SK-N-MC (cell line): ENCODE measurements at regions not wholly inside any gene's neighbourhood (a gene's known extent, or its start where the extent isn't known, plus 50 kb on each side); places are given as distances from the start of the nearest gene placed in this dataset.

ENCODE experiments used
- DNase-seq: peaks from one replicate; pipeline ENCODE4 v3.0.0-alpha.2; 2011; ENCODE audit warnings: low read depth, low spot score
- H3K27ac ChIP-seq: fragments of 200-600 bp; sonication (generic); 2 replicates; pipeline ENCODE4 v1.5.1; 2016; ENCODE audit warnings: mixed run types
- H3K36me3 ChIP-seq: fragments of 200-600 bp; sonication (generic); 2 replicates; pipeline ENCODE4 v1.6.1; 2017; ENCODE audit warnings: antibody characterized with exemption, low read length, mixed read lengths; ENCODE audit not compliant: insufficient read depth
- H3K4me3 ChIP-seq: fragments of 200-600 bp; sonication (generic); 2 replicates; pipeline ENCODE4 v1.5.1; 2016
- H3K9ac ChIP-seq: fragments of 200-600 bp; sonication (generic); 2 replicates; pipeline ENCODE4 v1.8.0; 2017; ENCODE audit warnings: mixed run types, mixed read lengths; ENCODE audit not compliant: insufficient read length
- H3K9me3 ChIP-seq: fragments of 200-600 bp; sonication (generic); 2 replicates; pipeline ENCODE4 v1.6.1; 2017; ENCODE audit warnings: low read depth, mild to moderate bottlenecking, antibody characterized with exemption, low read length, moderate library complexity, mixed read lengths
- EZH2 ChIP-seq: fragments of 200-600 bp; sonication (generic); IDR thresholded peaks from one replicate; pipeline ENCODE4 v1.6.1; 2017; ENCODE audit warnings: antibody characterized with exemption
- FOXP2 ChIP-seq: optimal IDR thresholded peaks from 2 replicates; pipeline ENCODE3; 2011; ENCODE audit warnings: mild to moderate bottlenecking, moderate library complexity; ENCODE audit not compliant: insufficient read depth; ENCODE audit errors: extremely low read length, control extremely low read depth
- POLR2AphosphoS5 ChIP-seq: IDR thresholded peaks from 2 replicates; pipeline ENCODE4 v1.6.1; 2012; ENCODE audit warnings: mild to moderate bottlenecking, low read depth, low read length, borderline replicate concordance

DNA sequence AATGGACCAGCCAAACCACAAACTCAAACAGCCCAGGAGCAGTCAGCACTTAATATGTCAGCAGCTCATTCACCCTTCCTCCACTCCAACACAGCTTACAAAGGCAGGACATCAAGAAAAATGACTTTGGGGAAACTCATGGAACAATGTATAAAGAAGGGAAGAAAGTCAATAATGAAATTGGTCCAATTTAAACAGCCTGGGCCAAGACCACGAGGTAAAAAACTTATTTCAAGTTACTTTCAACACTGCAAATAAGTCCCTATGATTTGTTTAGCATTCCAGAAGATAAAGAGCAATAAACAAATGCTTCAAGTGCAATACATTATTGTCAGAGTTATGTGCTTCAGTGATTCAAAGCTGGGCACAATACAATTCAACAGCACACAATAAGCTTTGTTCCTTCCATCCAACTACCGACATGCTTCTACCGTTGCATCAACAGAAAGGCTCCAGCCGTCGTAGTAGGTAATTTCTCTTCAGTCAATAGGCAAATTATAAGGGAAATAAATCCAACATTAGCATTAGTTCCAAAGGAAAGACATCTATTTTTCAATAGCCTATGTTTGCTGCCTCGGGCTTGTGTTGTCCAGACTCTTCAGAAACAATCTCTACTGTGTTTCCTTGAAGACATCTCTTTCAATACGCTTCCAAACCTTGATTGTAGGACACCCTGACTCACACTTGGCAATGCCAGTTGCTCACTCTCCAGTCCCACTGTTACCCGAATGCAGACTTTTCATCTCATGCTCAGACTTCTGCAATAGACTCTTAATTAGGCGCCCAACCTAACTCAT, 225.7 kb downstream of the NUAK1 start:
- no peak overlapping the region for H3K4me3 ChIP-seq
- H3K27ac ChIP-seq, result no peak overlapping the region
- H3K9me3 ChIP-seq, result no peaks in the 10 kb centered on the region
- no peak for TF ChIP-seq POLR2AphosphoS5
- no peaks in the 10 kb centered on the region for H3K36me3 ChIP-seq
- H3K9ac ChIP-seq, result no peak overlapping the region
- DNase-seq, result no peak

DNA sequence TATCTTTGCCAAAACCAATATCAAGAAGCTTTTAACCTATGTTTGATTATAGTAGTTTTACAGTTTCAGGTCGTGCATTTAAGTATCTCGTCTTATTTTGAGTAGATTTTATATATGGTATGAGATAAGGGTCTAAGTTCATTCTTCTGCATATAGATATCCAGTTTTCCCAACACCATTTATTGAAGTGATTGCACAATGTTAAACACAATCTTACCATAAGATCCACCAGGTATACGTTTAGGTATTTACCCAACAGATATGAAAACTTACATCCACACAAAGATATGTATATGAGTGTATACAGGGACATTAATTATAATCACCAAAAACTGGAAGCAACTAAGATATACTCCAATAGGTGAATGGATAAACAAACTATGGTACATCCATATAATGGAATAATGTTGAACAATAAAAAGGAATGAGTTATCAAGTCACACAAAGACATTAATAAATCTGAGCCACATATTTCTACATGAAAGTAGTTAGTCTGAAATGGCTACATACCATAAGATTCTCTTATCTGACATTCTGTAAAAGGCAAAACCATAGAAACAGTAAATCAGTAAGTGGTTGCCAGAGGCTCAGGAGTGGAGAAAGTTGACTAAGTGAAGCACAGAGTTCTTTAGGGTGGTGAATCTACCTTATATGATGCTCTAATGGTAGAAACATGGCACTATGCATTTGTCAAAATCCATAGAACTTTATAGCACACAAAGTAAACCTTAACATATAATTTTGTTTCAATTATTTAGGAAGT, 222.6 kb downstream of the NUAK1 start:
- Histone ChIP-seq H3K36me3 (no peaks in the 10 kb centered on the region), H3K27ac (no peak overlapping the region), H3K9me3 (no peaks in the 10 kb centered on the region), H3K4me3 (no peak overlapping the region), H3K9ac (no peak overlapping the region)
- no peak for TF ChIP-seq EZH2
- TF ChIP-seq FOXP2, result no peak
- no peak for TF ChIP-seq POLR2AphosphoS5
- no peak for DNase-seq

DNA sequence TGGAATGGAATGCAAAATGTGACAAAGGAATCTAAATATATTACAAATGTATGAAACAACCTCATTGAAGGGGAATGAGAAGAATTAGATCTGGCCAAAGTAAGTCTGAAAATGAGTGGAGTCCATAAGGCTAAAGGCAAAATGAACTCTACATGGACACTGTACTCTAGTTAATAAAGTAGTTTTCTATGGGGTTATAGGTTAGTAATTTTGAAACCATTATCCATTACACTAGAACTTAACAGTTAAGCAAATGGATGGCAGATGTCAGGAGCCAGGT, 222.1 kb downstream of the NUAK1 start:
- no peak overlapping the region for H3K27ac ChIP-seq
- TF ChIP-seq EZH2 (no peak), FOXP2 (no peak), POLR2AphosphoS5 (no peak)
- no peak overlapping the region for H3K9ac ChIP-seq
- no peaks in the 10 kb centered on the region for H3K9me3 ChIP-seq
- H3K36me3 ChIP-seq, result no peaks in the 10 kb centered on the region
- no peak for DNase-seq
- H3K4me3 ChIP-seq, result no peak overlapping the region

DNA sequence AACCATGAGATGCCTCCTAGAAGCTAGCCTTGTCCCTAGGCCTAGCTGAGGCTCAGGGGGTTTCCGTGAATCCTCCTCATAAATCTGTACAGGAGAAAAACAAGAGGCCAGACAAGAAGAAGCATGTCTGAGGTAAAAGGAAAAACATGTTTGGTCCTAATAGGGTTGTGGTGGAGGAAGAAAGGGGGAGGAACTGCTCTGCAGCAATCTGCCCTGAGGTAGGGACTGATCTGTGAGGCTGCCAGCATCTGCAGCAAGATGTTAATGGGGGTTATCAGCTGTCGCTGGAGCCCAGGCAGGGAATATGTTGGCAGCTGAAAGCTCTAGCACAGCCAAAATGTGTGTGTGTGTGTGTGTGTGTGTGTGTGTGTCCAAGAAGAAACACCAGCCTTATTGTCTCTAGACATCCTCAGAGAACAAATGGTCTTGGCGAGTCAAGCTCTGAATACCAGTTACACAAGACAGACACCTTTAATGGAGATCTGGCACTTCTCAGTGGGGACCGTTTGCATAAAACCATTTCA, 218.5 kb downstream of the NUAK1 start:
- H3K9ac ChIP-seq, result no peak overlapping the region
- no peak for DNase-seq
- H3K9me3 ChIP-seq, result no peaks in the 10 kb centered on the region
- no peaks in the 10 kb centered on the region for H3K36me3 ChIP-seq
- TF ChIP-seq FOXP2 (no peak), EZH2 (no peak), POLR2AphosphoS5 (no peak)
- H3K27ac ChIP-seq, result no peak overlapping the region
- H3K4me3 ChIP-seq, result no peak overlapping the region

DNA sequence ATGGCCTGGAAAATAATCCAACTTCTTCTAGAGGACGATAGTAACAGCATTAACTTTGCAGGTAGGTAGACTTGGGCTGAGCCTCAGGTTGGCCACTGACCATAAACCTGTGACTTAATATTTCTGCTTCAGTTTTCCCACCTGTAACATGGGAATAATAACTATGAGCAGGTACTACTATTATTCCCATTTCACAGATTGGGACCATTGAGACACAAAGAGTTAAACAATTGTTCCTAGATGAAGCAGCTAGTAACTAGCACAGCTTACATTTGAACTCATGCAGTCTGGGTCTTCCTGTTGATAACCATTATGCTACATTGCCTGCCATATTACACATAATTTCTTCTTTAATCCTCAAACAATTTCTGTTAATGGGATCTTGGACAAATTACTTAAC, 217.7 kb downstream of the NUAK1 start:
- TF ChIP-seq EZH2 (no peak), POLR2AphosphoS5 (no peak), FOXP2 (no peak)
- no peak for DNase-seq
- Histone ChIP-seq H3K9me3 (no peaks in the 10 kb centered on the region), H3K4me3 (no peak overlapping the region), H3K27ac (no peak overlapping the region), H3K36me3 (no peaks in the 10 kb centered on the region), H3K9ac (no peak overlapping the region)

DNA sequence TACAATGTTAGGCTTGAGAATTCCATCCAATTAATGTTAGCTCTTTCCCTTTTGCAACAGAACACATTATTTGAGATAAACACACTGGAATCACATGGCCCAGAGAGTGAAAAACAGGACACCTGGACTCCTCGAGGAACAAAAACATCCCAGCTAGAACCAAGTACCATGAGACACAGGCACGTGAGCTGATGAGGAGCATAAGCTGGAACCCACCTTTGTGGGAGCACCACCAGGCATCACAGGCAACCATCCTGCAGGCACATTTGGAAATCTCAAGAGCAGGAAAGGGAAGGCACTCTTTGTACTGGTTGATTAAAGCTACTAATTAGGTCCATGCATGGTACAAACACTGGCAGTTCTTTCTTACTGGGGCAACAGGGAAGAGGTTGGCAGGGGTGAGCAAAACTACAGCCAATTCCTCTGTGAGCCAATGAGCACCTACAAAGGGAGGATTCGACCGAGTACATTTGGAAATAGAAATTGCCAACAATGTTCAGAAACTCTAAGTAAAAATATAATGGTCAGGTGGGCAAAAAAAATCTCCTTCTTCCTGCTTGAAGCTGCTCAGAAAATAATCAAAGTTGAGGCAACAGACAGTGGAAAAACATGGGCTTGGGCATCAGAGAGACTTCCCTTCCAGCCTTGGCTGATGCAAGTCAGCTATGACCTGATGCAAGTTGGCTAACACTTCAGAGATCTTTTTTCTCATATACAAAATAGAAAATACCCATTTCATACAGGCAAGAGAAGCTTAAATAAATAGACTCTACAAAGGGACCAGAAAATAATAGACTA, 216.7 kb downstream of the NUAK1 start:
- no peak overlapping the region for H3K4me3 ChIP-seq
- H3K9ac ChIP-seq, result no peak overlapping the region
- H3K36me3 ChIP-seq, result no peaks in the 10 kb centered on the region
- TF ChIP-seq EZH2 (no peak), POLR2AphosphoS5 (no peak), FOXP2 (no peak)
- H3K27ac ChIP-seq, result no peak overlapping the region
- no peaks in the 10 kb centered on the region for H3K9me3 ChIP-seq
- no peak for DNase-seq

DNA sequence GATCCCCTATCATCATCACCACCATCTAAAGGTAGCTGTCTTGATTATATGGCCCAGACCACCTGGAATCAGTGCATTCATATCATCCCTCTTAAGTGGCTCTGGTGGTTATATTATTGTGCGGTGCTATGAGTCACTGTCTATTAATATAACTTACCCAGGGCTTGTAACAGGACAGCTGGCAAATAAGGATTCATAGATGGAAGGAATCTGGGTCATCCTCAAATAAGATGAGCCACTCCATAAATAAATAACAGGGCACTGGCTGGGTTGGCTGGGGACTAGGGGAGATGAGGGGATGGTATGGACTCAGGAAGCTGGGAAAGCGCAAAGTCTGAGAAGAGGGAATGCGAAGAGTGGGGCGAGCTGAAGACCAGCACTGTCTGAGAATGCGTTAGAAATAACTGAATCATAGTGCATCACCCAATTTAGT, 216.1 kb downstream of the NUAK1 start:
- Histone ChIP-seq H3K4me3 (no peak overlapping the region), H3K36me3 (no peaks in the 10 kb centered on the region), H3K9ac (no peak overlapping the region), H3K9me3 (no peaks in the 10 kb centered on the region), H3K27ac (no peak overlapping the region)
- no peak for DNase-seq
- TF ChIP-seq FOXP2, result no peak
- TF ChIP-seq POLR2AphosphoS5, result no peak
- TF ChIP-seq EZH2, result no peak
